ENCODE measurements at regions not wholly inside any gene's neighbourhood (a gene's known extent, or its start where the extent isn't known, plus 50 kb on each side); places are given as distances from the start of the nearest gene placed in this dataset.

- no peak for TF ChIP-seq CTCF (IDR thresholded peaks at IDR 0.05; ENCODE audit: borderline replicate concordance)
- Histone ChIP-seq H3K4me1 (peaks cover 6% of the 10 kb centered on the region), H3K4me3 (no peak overlapping the region), H3K9me3 (replicated peaks) (no peaks in the 10 kb centered on the region), H3K27me3 (ENCODE audit: low read depth) (peaks cover 12% of the 10 kb centered on the region), H3K36me3 (no peaks in the 10 kb centered on the region), H3K27ac (replicated peaks) (no peak overlapping the region)
- intact Hi-C loops (cut with micrococcal nuclease) = no loop called here
- no peak for DNase-seq
Observed at GRCh38 chr3:55272031-55272645, 215.0 kb downstream of the WNT5A start.

- Histone ChIP-seq H3K4me1 (peaks cover 6% of the 10 kb centered on the region), H3K27ac (replicated peaks) (no peak overlapping the region), H3K4me3 (no peak overlapping the region), H3K27me3 (ENCODE audit: low read depth) (peaks cover 17% of the 10 kb centered on the region), H3K36me3 (no peaks in the 10 kb centered on the region), H3K9me3 (replicated peaks) (no peaks in the 10 kb centered on the region)
- no peak for DNase-seq
- intact Hi-C loops (cut with micrococcal nuclease) = no loop called here
- no peak for TF ChIP-seq CTCF (IDR thresholded peaks at IDR 0.05; ENCODE audit: borderline replicate concordance)
Observed at GRCh38 chr3:55271549-55271948, 215.6 kb downstream of the WNT5A start.

- no peak overlapping the region for H3K27ac ChIP-seq (replicated peaks)
- H3K36me3 ChIP-seq = no peaks in the 10 kb centered on the region
- H3K9me3 ChIP-seq (replicated peaks) = no peaks in the 10 kb centered on the region
- DNase-seq = no peak
- intact Hi-C loops (cut with micrococcal nuclease) = no loop called here
- H3K4me3 ChIP-seq = no peak overlapping the region
- no peak for TF ChIP-seq CTCF (IDR thresholded peaks at IDR 0.05; ENCODE audit: borderline replicate concordance)
- peaks cover 6% of the 10 kb centered on the region for H3K4me1 ChIP-seq
- peaks cover 17% of the 10 kb centered on the region for H3K27me3 ChIP-seq (ENCODE audit: low read depth)
Observed at GRCh38 chr3:55270976-55271375, 216.1 kb downstream of the WNT5A start.

GRCh38 chr3:55269636-55270035 lies 217.5 kb downstream of the WNT5A start:
- no peak for DNase-seq
- no peaks in the 10 kb centered on the region for H3K36me3 ChIP-seq
- peaks cover 17% of the 10 kb centered on the region for H3K27me3 ChIP-seq (ENCODE audit: low read depth)
- no peak overlapping the region for H3K27ac ChIP-seq (replicated peaks)
- peaks cover 6% of the 10 kb centered on the region for H3K4me1 ChIP-seq
- no peaks in the 10 kb centered on the region for H3K9me3 ChIP-seq (replicated peaks)
- no peak overlapping the region for H3K4me3 ChIP-seq
- intact Hi-C loops (cut with micrococcal nuclease) = no loop called here
- no peak for TF ChIP-seq CTCF (IDR thresholded peaks at IDR 0.05; ENCODE audit: borderline replicate concordance)

- Histone ChIP-seq H3K9me3 (replicated peaks) (no peaks in the 10 kb centered on the region), H3K4me3 (no peak overlapping the region), H3K27ac (replicated peaks) (no peak overlapping the region), H3K4me1 (peaks cover 6% of the 10 kb centered on the region), H3K27me3 (ENCODE audit: low read depth) (peaks cover 17% of the 10 kb centered on the region), H3K36me3 (no peaks in the 10 kb centered on the region)
- DNase-seq = no peak
- no peak for TF ChIP-seq CTCF (IDR thresholded peaks at IDR 0.05; ENCODE audit: borderline replicate concordance)
- intact Hi-C loops (cut with micrococcal nuclease) = no loop called here
Observed at GRCh38 chr3:55269096-55269495, 218.0 kb downstream of the WNT5A start.

All from left ventricle myocardium inferior (tissue), 1 donor.